Activated naive CD4-positive, alpha-beta T cell treated with anti-CD3 and anti-CD28 coated beads, Interleukin-2, amount 10 ng/mL, durations not matched to agents 7 days and 5 days (primary cell): ENCODE measurements at regions not wholly inside any gene's neighbourhood (a gene's known extent, or its start where the extent isn't known, plus 50 kb on each side); places are given as distances from the start of the nearest gene placed in this dataset.
"Not testable (repeated sequence)": the region's sequence is repeated elsewhere in the genome, so short reads cannot be mapped to it uniquely, and the experiment has no call there.

Experiments
- CTCF ChIA-PET: fragments of 350-600 bp; sonication (Branson Sonifier 250); formaldehyde crosslinking; loops from one replicate; lab custom pipeline; 2021; ENCODE audit warnings: antibody characterized with exemption; lab: Charles Lee
- DNase-seq: peaks from one replicate; pipeline ENCODE4 v3.0.0-alpha.2; 2020
- H3K27ac Mint-ChIP-seq: one replicate; pipeline ENCODE4 v1.8.0; 2021; ENCODE audit warnings: mild to moderate bottlenecking, moderate library complexity, mixed read lengths
- H3K27me3 Mint-ChIP-seq: one replicate; pipeline ENCODE4 v1.8.0; 2021; ENCODE audit warnings: mild to moderate bottlenecking, mixed read lengths
- H3K36me3 Mint-ChIP-seq: one replicate; pipeline ENCODE4 v1.8.0; 2021; ENCODE audit warnings: mixed read lengths
- H3K4me1 Mint-ChIP-seq: one replicate; pipeline ENCODE4 v1.8.0; 2021; ENCODE audit warnings: mixed read lengths
- H3K4me3 Mint-ChIP-seq: one replicate; pipeline ENCODE4 v1.8.0; 2021; ENCODE audit warnings: mild to moderate bottlenecking, moderate library complexity, mixed read lengths
- H3K9me3 Mint-ChIP-seq: one replicate; pipeline ENCODE4 v1.8.0; 2021; ENCODE audit warnings: mixed read lengths

- Mint-ChIP-seq H3K27me3 (no peaks in the 10 kb centered on the region), H3K9me3 (no peaks in the 10 kb centered on the region), H3K27ac (no peak overlapping the region), H3K4me1 (no peaks in the 10 kb centered on the region), H3K4me3 (no peak overlapping the region), H3K36me3 (no peaks in the 10 kb centered on the region)
- DNase-seq: no peak
- CTCF ChIA-PET: no interaction called here
Observed at GRCh38 chr7:46071076-46071475, 150.0 kb upstream of the IGFBP3 start.

- H3K27ac Mint-ChIP-seq: no peak overlapping the region
- H3K4me1 Mint-ChIP-seq: no peaks in the 10 kb centered on the region
- H3K36me3 Mint-ChIP-seq: no peaks in the 10 kb centered on the region
- DNase-seq: no peak
- H3K9me3 Mint-ChIP-seq: no peaks in the 10 kb centered on the region
- CTCF ChIA-PET: no interaction called here
- H3K4me3 Mint-ChIP-seq: no peak overlapping the region
- no peaks in the 10 kb centered on the region for H3K27me3 Mint-ChIP-seq
Observed at GRCh38 chr7:46068159-46068558, 147.1 kb upstream of the IGFBP3 start.

- H3K27ac Mint-ChIP-seq: peak overlapping the region; percentile 4
- no peak for DNase-seq
- CTCF ChIA-PET: no interaction called here
- no peaks in the 10 kb centered on the region for H3K36me3 Mint-ChIP-seq
- H3K27me3 Mint-ChIP-seq: no peaks in the 10 kb centered on the region
- H3K9me3 Mint-ChIP-seq: no peaks in the 10 kb centered on the region
- H3K4me3 Mint-ChIP-seq: no peak overlapping the region
- H3K4me1 Mint-ChIP-seq: no peaks in the 10 kb centered on the region
Observed at GRCh38 chr7:46059308-46060020, 138.4 kb upstream of the IGFBP3 start.

- Mint-ChIP-seq H3K4me3 (no peak overlapping the region), H3K27ac (no peak overlapping the region), H3K9me3 (no peaks in the 10 kb centered on the region), H3K27me3 (no peaks in the 10 kb centered on the region), H3K36me3 (no peaks in the 10 kb centered on the region), H3K4me1 (no peaks in the 10 kb centered on the region)
- CTCF ChIA-PET: no interaction called here
- no peak for DNase-seq
Observed at GRCh38 chr7:46058086-46058823, 137.2 kb upstream of the IGFBP3 start.

- CTCF ChIA-PET: no interaction called here
- no peaks in the 10 kb centered on the region for H3K36me3 Mint-ChIP-seq
- no peak overlapping the region for H3K27ac Mint-ChIP-seq
- no peak for DNase-seq
- no peaks in the 10 kb centered on the region for H3K27me3 Mint-ChIP-seq
- no peak overlapping the region for H3K4me3 Mint-ChIP-seq
- no peaks in the 10 kb centered on the region for H3K4me1 Mint-ChIP-seq
- H3K9me3 Mint-ChIP-seq: no peaks in the 10 kb centered on the region
Observed at GRCh38 chr7:46054915-46055314, 133.8 kb upstream of the IGFBP3 start.

GRCh38 chr7:46054272-46054671 is 133.2 kb upstream of the IGFBP3 start:
- Mint-ChIP-seq H3K36me3 (no peaks in the 10 kb centered on the region), H3K4me1 (no peaks in the 10 kb centered on the region), H3K27ac (no peak overlapping the region), H3K9me3 (no peaks in the 10 kb centered on the region), H3K27me3 (no peaks in the 10 kb centered on the region), H3K4me3 (no peak overlapping the region)
- CTCF ChIA-PET: no interaction called here
- no peak for DNase-seq

GRCh38 chr7:46047581-46047980 is 126.5 kb upstream of the IGFBP3 start:
- H3K4me3 Mint-ChIP-seq: no peak overlapping the region
- no peak for DNase-seq
- CTCF ChIA-PET: no interaction called here
- H3K4me1 Mint-ChIP-seq: no peaks in the 10 kb centered on the region
- H3K27me3 Mint-ChIP-seq: no peaks in the 10 kb centered on the region
- no peaks in the 10 kb centered on the region for H3K36me3 Mint-ChIP-seq
- H3K9me3 Mint-ChIP-seq: peaks cover 2% of the 10 kb centered on the region
- H3K27ac Mint-ChIP-seq: no peak overlapping the region

- H3K4me1 Mint-ChIP-seq, DNase-seq, H3K9me3 Mint-ChIP-seq, H3K36me3 Mint-ChIP-seq, H3K27me3 Mint-ChIP-seq, H3K27ac Mint-ChIP-seq, H3K4me3 Mint-ChIP-seq, CTCF ChIA-PET: not testable (repeated sequence)
Observed at GRCh38 chr7:46043338-46043737, 122.3 kb upstream of the IGFBP3 start.

GRCh38 chr7:46039813-46040212 is 118.7 kb upstream of the IGFBP3 start:
- H3K27ac Mint-ChIP-seq, H3K4me3 Mint-ChIP-seq, H3K9me3 Mint-ChIP-seq, H3K4me1 Mint-ChIP-seq, H3K36me3 Mint-ChIP-seq, CTCF ChIA-PET, DNase-seq, H3K27me3 Mint-ChIP-seq: not testable (repeated sequence)

GRCh38 chr7:46035166-46035565 is 114.1 kb upstream of the IGFBP3 start:
- H3K27ac Mint-ChIP-seq: no peak overlapping the region
- no peak overlapping the region for H3K4me3 Mint-ChIP-seq
- no peak for DNase-seq
- H3K27me3 Mint-ChIP-seq: no peaks in the 10 kb centered on the region
- CTCF ChIA-PET: no interaction called here
- H3K9me3 Mint-ChIP-seq: no peaks in the 10 kb centered on the region
- no peaks in the 10 kb centered on the region for H3K4me1 Mint-ChIP-seq
- H3K36me3 Mint-ChIP-seq: no peaks in the 10 kb centered on the region

- H3K36me3 Mint-ChIP-seq: no peaks in the 10 kb centered on the region
- H3K4me3 Mint-ChIP-seq: no peak overlapping the region
- H3K27ac Mint-ChIP-seq: no peak overlapping the region
- CTCF ChIA-PET: no interaction called here
- no peak for DNase-seq
- no peaks in the 10 kb centered on the region for H3K9me3 Mint-ChIP-seq
- H3K4me1 Mint-ChIP-seq: no peaks in the 10 kb centered on the region
- H3K27me3 Mint-ChIP-seq: no peaks in the 10 kb centered on the region
Observed at GRCh38 chr7:46034056-46034768, 113.1 kb upstream of the IGFBP3 start.

- CTCF ChIA-PET: no interaction called here
- Mint-ChIP-seq H3K27me3 (no peaks in the 10 kb centered on the region), H3K36me3 (no peaks in the 10 kb centered on the region), H3K27ac (no peak overlapping the region), H3K9me3 (no peaks in the 10 kb centered on the region), H3K4me3 (no peak overlapping the region), H3K4me1 (no peaks in the 10 kb centered on the region)
- DNase-seq: no peak
Observed at GRCh38 chr7:46033592-46033991, 112.5 kb upstream of the IGFBP3 start.

- no peaks in the 10 kb centered on the region for H3K4me1 Mint-ChIP-seq
- no peak for DNase-seq
- no peaks in the 10 kb centered on the region for H3K36me3 Mint-ChIP-seq
- H3K27ac Mint-ChIP-seq: no peak overlapping the region
- H3K4me3 Mint-ChIP-seq: no peak overlapping the region
- H3K9me3 Mint-ChIP-seq: no peaks in the 10 kb centered on the region
- CTCF ChIA-PET: no interaction called here
- H3K27me3 Mint-ChIP-seq: no peaks in the 10 kb centered on the region
Observed at GRCh38 chr7:46032942-46033341, 111.9 kb upstream of the IGFBP3 start.

- CTCF ChIA-PET: no interaction called here
- Mint-ChIP-seq H3K4me1 (no peaks in the 10 kb centered on the region), H3K9me3 (no peaks in the 10 kb centered on the region), H3K4me3 (no peak overlapping the region), H3K27ac (no peak overlapping the region), H3K36me3 (no peaks in the 10 kb centered on the region), H3K27me3 (no peaks in the 10 kb centered on the region)
- no peak for DNase-seq
Observed at GRCh38 chr7:46032353-46032752, 111.3 kb upstream of the IGFBP3 start.
